Type B pancreatic cell (in vitro differentiated cells): ENCODE measurements at regions not wholly inside any gene's neighbourhood (a gene's known extent, or its start where the extent isn't known, plus 50 kb on each side); places are given as distances from the start of the nearest gene placed in this dataset.
A peak's percentile ranks its signal among the peaks of the same experiment; 100 is the strongest.

Experiments
- DNase-seq: peaks from one replicate; pipeline ENCODE4 v3.0.0; 2021; ENCODE audit warnings: mixed read lengths; ENCODE audit not compliant: unreplicated experiment; ENCODE audit errors: extremely low spot score
- H3K27ac Mint-ChIP-seq: 2 replicates; pipeline ENCODE4 v1.8.0; 2021; ENCODE audit warnings: mild to moderate bottlenecking, mixed read lengths
- H3K27me3 Mint-ChIP-seq: 2 replicates; pipeline ENCODE4 v1.8.0; 2021; ENCODE audit warnings: mixed read lengths
- H3K36me3 Mint-ChIP-seq: 2 replicates; pipeline ENCODE4 v1.8.0; 2021; ENCODE audit warnings: mixed read lengths
- H3K4me1 Mint-ChIP-seq: one replicate; pipeline ENCODE4 v1.8.0; 2021; ENCODE audit warnings: mixed read lengths; ENCODE audit not compliant: unreplicated experiment
- H3K4me3 Mint-ChIP-seq: 2 replicates; pipeline ENCODE4 v1.8.0; 2021; ENCODE audit warnings: mild to moderate bottlenecking, mixed read lengths
- H3K9me3 Mint-ChIP-seq: 2 replicates; pipeline ENCODE4 v1.8.0; 2021; ENCODE audit warnings: mixed read lengths
- TF ChIP-seq, protein P1 (sequence below): fragments of 200-600 bp; sonication (generic); conservative IDR thresholded peaks from 2 replicates; pipeline ENCODE4 v1.5.0; 2021; ENCODE audit warnings: antibody characterized with exemption, mild to moderate bottlenecking

GRCh38 chr12:4117386-4118016 lies 156.1 kb upstream of the CCND2 start:
- peaks cover 10% of the 10 kb centered on the region for H3K4me1 Mint-ChIP-seq
- TF ChIP-seq, protein P1, sequence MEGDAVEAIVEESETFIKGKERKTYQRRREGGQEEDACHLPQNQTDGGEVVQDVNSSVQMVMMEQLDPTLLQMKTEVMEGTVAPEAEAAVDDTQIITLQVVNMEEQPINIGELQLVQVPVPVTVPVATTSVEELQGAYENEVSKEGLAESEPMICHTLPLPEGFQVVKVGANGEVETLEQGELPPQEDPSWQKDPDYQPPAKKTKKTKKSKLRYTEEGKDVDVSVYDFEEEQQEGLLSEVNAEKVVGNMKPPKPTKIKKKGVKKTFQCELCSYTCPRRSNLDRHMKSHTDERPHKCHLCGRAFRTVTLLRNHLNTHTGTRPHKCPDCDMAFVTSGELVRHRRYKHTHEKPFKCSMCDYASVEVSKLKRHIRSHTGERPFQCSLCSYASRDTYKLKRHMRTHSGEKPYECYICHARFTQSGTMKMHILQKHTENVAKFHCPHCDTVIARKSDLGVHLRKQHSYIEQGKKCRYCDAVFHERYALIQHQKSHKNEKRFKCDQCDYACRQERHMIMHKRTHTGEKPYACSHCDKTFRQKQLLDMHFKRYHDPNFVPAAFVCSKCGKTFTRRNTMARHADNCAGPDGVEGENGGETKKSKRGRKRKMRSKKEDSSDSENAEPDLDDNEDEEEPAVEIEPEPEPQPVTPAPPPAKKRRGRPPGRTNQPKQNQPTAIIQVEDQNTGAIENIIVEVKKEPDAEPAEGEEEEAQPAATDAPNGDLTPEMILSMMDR = no peak
- no peak overlapping the region for H3K27ac Mint-ChIP-seq
- no peak overlapping the region for H3K4me3 Mint-ChIP-seq
- peaks cover 47% of the 10 kb centered on the region for H3K27me3 Mint-ChIP-seq
- H3K9me3 Mint-ChIP-seq = peaks cover 4% of the 10 kb centered on the region
- DNase-seq = peak; percentile 31
- no peaks in the 10 kb centered on the region for H3K36me3 Mint-ChIP-seq

DNA sequence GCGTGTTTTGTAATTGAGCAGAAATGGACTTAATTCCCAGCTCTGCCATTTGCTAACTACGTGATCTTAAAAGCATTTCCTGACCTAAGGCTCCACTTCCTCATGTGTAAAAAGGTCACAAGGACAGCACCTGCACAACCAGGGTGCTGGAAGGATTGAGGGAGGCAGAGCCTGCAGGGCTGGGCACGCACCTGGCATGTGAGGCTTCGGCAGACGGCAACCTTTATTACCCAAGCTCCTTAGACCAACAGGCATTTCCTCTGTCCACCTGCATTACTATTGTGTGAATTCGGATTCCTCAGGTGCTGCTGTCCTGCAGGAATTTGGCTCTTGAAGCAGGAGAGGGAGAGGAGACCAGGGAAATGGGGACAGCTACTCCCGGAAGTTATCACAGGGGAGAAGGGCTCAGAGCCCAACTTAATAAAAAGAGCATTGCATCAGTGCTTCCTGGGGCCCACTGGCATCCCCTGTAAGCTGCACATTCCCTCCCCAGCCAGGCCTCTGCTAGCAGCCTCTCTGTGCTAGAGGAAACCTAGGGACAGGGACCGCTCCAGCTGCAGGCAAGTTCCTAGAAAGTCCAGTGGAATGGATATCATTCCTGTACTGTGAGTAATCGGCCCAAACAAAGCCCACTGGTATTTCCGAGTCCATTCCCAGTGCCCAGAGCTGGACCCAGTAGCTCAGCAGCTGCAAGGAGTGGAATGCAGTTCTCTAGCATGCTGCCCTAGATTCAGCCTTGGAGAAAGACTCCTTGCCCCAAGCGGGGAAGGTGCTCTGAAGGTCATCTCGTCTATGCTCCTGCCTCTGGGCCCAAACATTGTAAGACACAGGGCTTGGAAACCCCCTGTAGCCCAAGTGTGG lies 157.1 kb upstream of the CCND2 start:
- Mint-ChIP-seq H3K4me3 (no peak overlapping the region), H3K9me3 (peaks cover 4% of the 10 kb centered on the region), H3K27ac (no peak overlapping the region), H3K36me3 (no peaks in the 10 kb centered on the region), H3K4me1 (peaks cover 10% of the 10 kb centered on the region), H3K27me3 (peaks cover 51% of the 10 kb centered on the region)
- DNase-seq = peak; percentile 47
- TF ChIP-seq, protein P1 = no peak

- H3K9me3 Mint-ChIP-seq = no peaks in the 10 kb centered on the region
- H3K4me3 Mint-ChIP-seq = no peak overlapping the region
- no peak overlapping the region for H3K27ac Mint-ChIP-seq
- DNase-seq = peak; percentile 40
- H3K36me3 Mint-ChIP-seq = no peaks in the 10 kb centered on the region
- H3K4me1 Mint-ChIP-seq = peaks cover 10% of the 10 kb centered on the region
- H3K27me3 Mint-ChIP-seq = peaks cover 47% of the 10 kb centered on the region
- TF ChIP-seq, protein P1 = no peak
Measured at GRCh38 chr12:4115570-4115969, 158.0 kb upstream of the CCND2 start.

DNA sequence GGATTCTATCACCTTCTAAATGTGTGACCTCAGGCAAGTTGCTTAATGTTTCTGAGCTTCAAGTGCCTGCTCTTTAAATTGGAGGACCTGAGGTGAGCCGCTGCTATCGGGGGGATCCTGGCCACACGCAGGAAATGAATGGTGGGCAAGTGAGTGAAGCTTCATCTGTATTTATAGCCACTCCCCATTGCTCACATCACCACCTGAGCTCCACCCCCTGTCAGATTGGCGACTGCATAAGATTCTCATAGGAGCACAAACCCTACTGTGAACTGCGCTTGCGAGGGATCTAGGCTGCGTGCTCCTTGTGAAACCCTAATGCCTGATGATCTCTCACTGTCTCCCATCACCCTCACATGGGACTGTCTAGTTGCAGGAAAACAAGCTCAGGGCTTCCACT lies 158.6 kb upstream of the CCND2 start:
- no peak overlapping the region for H3K4me3 Mint-ChIP-seq
- H3K27me3 Mint-ChIP-seq = peaks cover 45% of the 10 kb centered on the region
- peaks cover 10% of the 10 kb centered on the region for H3K4me1 Mint-ChIP-seq
- TF ChIP-seq, protein P1 = no peak
- no peaks in the 10 kb centered on the region for H3K36me3 Mint-ChIP-seq
- DNase-seq = no peak
- no peak overlapping the region for H3K27ac Mint-ChIP-seq
- H3K9me3 Mint-ChIP-seq = no peaks in the 10 kb centered on the region

DNA sequence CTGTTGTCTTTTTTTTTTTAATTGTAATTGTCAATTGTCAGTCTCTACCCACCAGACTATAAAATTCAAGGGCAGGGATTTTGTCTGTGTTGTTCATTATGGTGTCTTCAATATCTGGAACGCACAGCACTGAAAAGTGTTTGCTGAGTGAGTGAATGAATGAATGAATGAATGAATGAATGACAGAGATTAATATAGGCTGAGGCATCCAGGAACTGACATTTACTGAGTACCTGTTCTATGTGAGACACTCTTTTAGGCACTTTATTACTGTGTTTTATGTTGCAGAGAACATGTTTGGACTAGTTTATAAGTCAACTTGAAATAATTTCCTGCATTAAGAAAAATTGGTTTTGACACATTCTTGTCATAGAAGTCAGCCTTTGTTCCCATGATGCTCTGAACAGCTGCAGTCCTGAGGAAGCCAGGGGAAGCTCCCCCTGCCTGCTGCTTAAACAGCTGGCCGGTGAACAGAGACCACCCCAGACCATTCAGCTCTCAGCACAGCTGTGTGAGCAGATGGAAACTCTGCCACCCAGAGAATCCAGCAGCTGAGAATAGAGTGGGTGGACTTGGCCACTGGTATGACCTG lies 160.7 kb upstream of the CCND2 start:
- H3K9me3 Mint-ChIP-seq = no peaks in the 10 kb centered on the region
- TF ChIP-seq, protein P1 = no peak
- H3K27me3 Mint-ChIP-seq = peaks cover 40% of the 10 kb centered on the region
- peak overlapping the region; percentile 51 for H3K27ac Mint-ChIP-seq
- H3K4me3 Mint-ChIP-seq = no peak overlapping the region
- H3K36me3 Mint-ChIP-seq = peaks cover 4% of the 10 kb centered on the region
- DNase-seq = no peak
- peaks cover 5% of the 10 kb centered on the region for H3K4me1 Mint-ChIP-seq
